GM12891 (cell line): ENCODE measurements at regions not wholly inside any gene's neighbourhood (a gene's known extent, or its start where the extent isn't known, plus 50 kb on each side); places are given as distances from the start of the nearest gene placed in this dataset.

ENCODE experiments used
- POLR2A ChIP-seq: IDR thresholded peaks from 2 replicates; pipeline ENCODE4 v1.6.1; 2011; ENCODE audit warnings: low read depth, low read length, control low read depth
- POLR2AphosphoS5 ChIP-seq: IDR thresholded peaks from 2 replicates; pipeline ENCODE4 v1.6.1; 2011; ENCODE audit warnings: low read depth, low read length, control low read depth
- POU2F2 ChIP-seq: IDR thresholded peaks from 2 replicates; pipeline ENCODE4 v1.6.1; 2011; ENCODE audit warnings: low read depth, mild to moderate bottlenecking, control low read depth, low read length, moderate library complexity

DNA sequence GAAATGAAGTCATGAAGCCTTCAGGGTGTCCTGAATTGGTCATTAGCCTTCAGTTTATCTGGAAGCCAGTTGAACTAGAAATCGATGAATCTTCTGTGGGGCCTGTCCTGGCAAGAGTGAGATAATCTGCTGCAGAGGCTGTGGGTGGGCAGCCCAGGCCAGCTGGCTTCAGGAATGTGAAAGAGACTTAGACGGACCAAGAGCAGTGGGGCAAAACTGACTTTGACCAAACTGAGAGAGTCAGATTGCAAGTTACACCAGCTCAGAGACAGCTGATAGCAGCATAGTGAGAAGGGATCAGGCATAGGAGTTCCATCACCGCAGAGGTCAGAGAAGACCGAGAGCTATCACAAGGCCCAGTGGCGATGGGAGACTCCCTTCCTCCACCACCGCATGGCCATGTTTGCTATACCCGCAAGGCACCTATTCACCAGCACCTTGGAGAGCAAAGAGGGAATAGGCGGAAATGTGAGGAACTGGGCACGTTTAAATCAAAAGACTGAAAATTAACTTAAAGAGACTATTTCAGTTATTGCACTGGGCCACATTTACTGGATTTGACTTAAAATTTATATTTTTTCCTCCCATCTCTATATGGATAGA, 50.0 kb upstream of the GLIS3 start:
- TF ChIP-seq POLR2A = no peak
- no peak for TF ChIP-seq POU2F2
- no peak for TF ChIP-seq POLR2AphosphoS5
